Heart left ventricle (tissue), 16 donors: ENCODE measurements at regions not wholly inside any gene's neighbourhood (a gene's known extent, or its start where the extent isn't known, plus 50 kb on each side); places are given as distances from the start of the nearest gene placed in this dataset.

ENCODE experiments used
- ATAC-seq, 4 donors: fragments of 200-7000 bp; cut with Tn5 transposase; one replicate each; pipeline ENCODE4 v1.9.1; 2020 to 2022; ENCODE audit warnings: moderate library complexity in 4 of 4, mild to moderate bottlenecking in 3 of 4, moderate number of reproducible peaks in 1 of 4
- DNase-seq, 5 donors: peaks; one replicate each; pipeline ENCODE4 v3.0.0-alpha.2; 2020
- H3K27ac ChIP-seq, 12 donors: fragments of 200-600 bp; sonication (generic) in 4 of 12; one replicate each; pipeline versions ENCODE4 v1.5.0 to v1.8.0; 2016 to 2022; ENCODE audit warnings: mild to moderate bottlenecking in 2 of 12
- H3K27me3 ChIP-seq, 9 donors: fragments of 200-600 bp; sonication (generic) in 2 of 9; one replicate each; pipeline versions ENCODE4 v1.5.1 to v1.8.0; 2016 to 2022; ENCODE audit warnings: mild to moderate bottlenecking in 3 of 9
- H3K36me3 ChIP-seq, 9 donors: fragments of 200-600 bp; sonication (generic) in 2 of 9; one replicate each; pipeline versions ENCODE4 v1.5.0 to v1.8.0; 2018 to 2022; ENCODE audit warnings: mild to moderate bottlenecking in 2 of 9
- H3K4me1 ChIP-seq, 12 donors: fragments of 200-600 bp; sonication (generic) in 4 of 12; one replicate each; pipeline versions ENCODE4 v1.5.0 to v1.8.0; 2016 to 2022; ENCODE audit warnings: mild to moderate bottlenecking in 3 of 12
- H3K4me3 ChIP-seq, 12 donors: fragments of 200-600 bp; sonication (generic) in 4 of 12; one replicate each; pipeline versions ENCODE4 v1.5.0 to v1.8.0; 2017 to 2022; ENCODE audit warnings: mild to moderate bottlenecking in 9 of 12, moderate library complexity in 4 of 12
- H3K9me3 ChIP-seq, 12 donors: fragments of 200-600 bp; sonication (generic) in 4 of 12; one replicate each; pipeline versions ENCODE4 v1.5.0 to v1.8.0; 2016 to 2022; ENCODE audit warnings: mild to moderate bottlenecking in 1 of 12
- POLR2A ChIP-seq, 2 donors: fragments of 450-650 bp; IDR thresholded peaks; one replicate each; pipeline ENCODE4 v1.6.1; 2017; ENCODE audit warnings: antibody characterized with exemption in 2 of 2, mild to moderate bottlenecking in 2 of 2, moderate library complexity in 2 of 2
- WGBS, 4 donors: extraction: QIAGEN DNeasy Blood & Tissue Kit in 2 of 4; methylation state at CpG; one replicate each; pipeline versions ENCODE4 v1.1.5 to v1.1.7; 2013 to 2018; 5-methylcytosine and 5-hydroxymethylcytosine counted together
- intact Hi-C, 10 donors: fragments of 100-400 bp; cut with DNase I; formaldehyde crosslinking; loops; one replicate each; pipeline versions ENCODE4 v1.11.1 to v1.14.2; 2022
- TF ChIP-seq, protein P1 (sequence below), 12 donors: fragments of 200-600 bp; sonication (generic) in 4 of 12; IDR thresholded peaks; one replicate each; pipeline versions ENCODE4 v1.5.0 to v1.8.0; 2018 to 2022; ENCODE audit warnings: antibody characterized with exemption in 12 of 12, mild to moderate bottlenecking in 5 of 12
- donor health status: ischemic (EF 13 %, LVEDD 7.1; RV severe dilation, severe dysfunction).
- donor health status: healthy with polysubstance abuse.
- donor health status: DM: no; HTN: yes; CAD: no.
- donor health status: DM: no; HTN: no; CAD: no.
- donor health status: ischemic (EF 25% LVEDD 6.9; RV normal size, moderate dysfunction).
- donor health status: ischemic (EF 25% LVEDD 5.7; RV mildly dilated, moderate dysfunction).
- donor health status: healthy.
- donor health status: DM: yes; HTN: yes; CAD: no.
- donor health status: ischemic (EF 35%, LVEDD 5.7; RV mildly dilated, moderate dysfunction).
- donor health status: nonischemic (EF 11% LVEDD 7.7; RV severe dilation, severe dysfunction).
- donor health status: DM: yes; HTN: yes; CAD: no.
- donor health status: PGD.
- donor health status: ischemic (EF 29% LVEDD 5.4; RV normal size, mild dysfunction).
- donor health status: nonischemic (EF 23%, LVEDD 6.1; RV moderate dilation, normal function).

DNA sequence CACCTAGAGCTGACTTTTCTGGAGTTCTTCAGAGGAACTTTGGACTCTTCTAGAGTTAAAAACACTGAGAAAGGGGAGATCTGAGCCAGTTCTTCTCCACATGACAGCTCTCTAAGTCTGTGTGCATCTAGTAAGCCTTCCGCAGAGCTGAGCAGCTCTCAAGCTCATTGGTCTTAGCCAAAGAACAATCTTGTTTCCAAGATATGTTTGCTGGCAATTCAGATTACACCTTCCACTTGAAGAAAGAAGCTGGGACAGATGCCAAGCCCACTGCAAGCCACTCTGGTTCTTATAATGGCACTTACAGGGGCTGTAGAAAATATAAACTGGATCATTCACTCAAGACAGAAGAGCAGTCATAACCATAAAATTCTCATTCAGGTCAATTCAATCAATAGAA lies 134.1 kb upstream of the TOX3 start:
- TF ChIP-seq POLR2A (IDR thresholded peaks at IDR 0.05): no peak
- TF ChIP-seq, protein P1, sequence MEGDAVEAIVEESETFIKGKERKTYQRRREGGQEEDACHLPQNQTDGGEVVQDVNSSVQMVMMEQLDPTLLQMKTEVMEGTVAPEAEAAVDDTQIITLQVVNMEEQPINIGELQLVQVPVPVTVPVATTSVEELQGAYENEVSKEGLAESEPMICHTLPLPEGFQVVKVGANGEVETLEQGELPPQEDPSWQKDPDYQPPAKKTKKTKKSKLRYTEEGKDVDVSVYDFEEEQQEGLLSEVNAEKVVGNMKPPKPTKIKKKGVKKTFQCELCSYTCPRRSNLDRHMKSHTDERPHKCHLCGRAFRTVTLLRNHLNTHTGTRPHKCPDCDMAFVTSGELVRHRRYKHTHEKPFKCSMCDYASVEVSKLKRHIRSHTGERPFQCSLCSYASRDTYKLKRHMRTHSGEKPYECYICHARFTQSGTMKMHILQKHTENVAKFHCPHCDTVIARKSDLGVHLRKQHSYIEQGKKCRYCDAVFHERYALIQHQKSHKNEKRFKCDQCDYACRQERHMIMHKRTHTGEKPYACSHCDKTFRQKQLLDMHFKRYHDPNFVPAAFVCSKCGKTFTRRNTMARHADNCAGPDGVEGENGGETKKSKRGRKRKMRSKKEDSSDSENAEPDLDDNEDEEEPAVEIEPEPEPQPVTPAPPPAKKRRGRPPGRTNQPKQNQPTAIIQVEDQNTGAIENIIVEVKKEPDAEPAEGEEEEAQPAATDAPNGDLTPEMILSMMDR (IDR thresholded peaks at IDR 0.05): no peak
- no peak for DNase-seq
- H3K27me3 ChIP-seq: peaks cover 0 to 3% (median 0%) of the 10 kb centered on the region in 9 donors
- ATAC-seq: no peak
- H3K4me1 ChIP-seq: no peaks in the 10 kb centered on the region
- peaks cover 0 to 19% (median 0%) of the 10 kb centered on the region in 12 donors for H3K9me3 ChIP-seq
- no peak overlapping the region for H3K27ac ChIP-seq
- no peak overlapping the region for H3K4me3 ChIP-seq
- H3K36me3 ChIP-seq: no peaks in the 10 kb centered on the region
- intact Hi-C loops: no loop called here
- WGBS, 4 donors: 36 to 59% (median 40%) methylated on average over 1 of the region's 1 CpG

DNA sequence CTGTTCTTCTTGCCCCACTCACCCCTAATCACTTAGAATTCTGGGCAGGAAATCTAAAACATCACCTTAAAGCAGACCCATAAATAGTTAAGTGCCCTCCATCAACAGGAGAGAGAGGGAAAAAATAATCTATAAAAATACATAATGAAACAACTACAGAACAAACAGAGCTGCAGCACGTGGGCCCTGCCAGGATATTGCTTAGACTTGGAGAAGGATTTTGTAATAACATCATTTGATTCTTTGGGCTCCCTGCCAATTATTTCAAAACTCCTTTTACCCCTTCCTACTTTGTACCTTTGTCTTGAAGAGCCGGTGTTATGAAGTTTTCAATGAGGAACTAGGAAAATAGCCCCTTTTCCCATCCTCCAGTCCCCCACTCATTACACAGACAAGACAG lies 130.6 kb upstream of the TOX3 start:
- no peak for DNase-seq
- intact Hi-C loops: no loop called here
- H3K27me3 ChIP-seq: no peaks in the 10 kb centered on the region

GRCh38 chr16:52676959-52677358 lies 130.0 kb upstream of the TOX3 start:
- intact Hi-C loops: no loop called here
- no peak for TF ChIP-seq POLR2A (IDR thresholded peaks at IDR 0.05)
- TF ChIP-seq, protein P1 (IDR thresholded peaks at IDR 0.05): no peak
- DNase-seq: no peak
- Histone ChIP-seq H3K27me3 (no peaks in the 10 kb centered on the region), H3K36me3 (no peaks in the 10 kb centered on the region), H3K9me3 (no peaks in the 10 kb centered on the region), H3K4me1 (no peaks in the 10 kb centered on the region), H3K4me3 (no peak overlapping the region), H3K27ac (no peak overlapping the region)
- ATAC-seq: no peak

More for the DNA sequence above, 130.6 kb upstream of the TOX3 start:
- TF ChIP-seq, protein P1 (IDR thresholded peaks at IDR 0.05): no peak
- TF ChIP-seq POLR2A (IDR thresholded peaks at IDR 0.05): no peak
- no peak overlapping the region for H3K27ac ChIP-seq
- ATAC-seq: no peak
- no peaks in the 10 kb centered on the region for H3K9me3 ChIP-seq
- H3K4me3 ChIP-seq: no peak overlapping the region
- 51 to 64% (median 56%) methylated on average over 2 of the region's 2 CpGs for WGBS, 4 donors
- no peaks in the 10 kb centered on the region for H3K4me1 ChIP-seq
- H3K36me3 ChIP-seq: no peaks in the 10 kb centered on the region

- TF ChIP-seq, protein P1 (IDR thresholded peaks at IDR 0.05): no peak
- no peak for TF ChIP-seq POLR2A (IDR thresholded peaks at IDR 0.05)
Observed at GRCh38 chr16:52671590-52671989, 124.6 kb upstream of the TOX3 start.

More at GRCh38 chr16:52671590-52671989, 124.6 kb upstream of the TOX3 start:
- intact Hi-C loops: no loop called here
- Histone ChIP-seq H3K27ac (no peak overlapping the region), H3K4me1 (no peaks in the 10 kb centered on the region), H3K36me3 (no peaks in the 10 kb centered on the region), H3K27me3 (no peaks in the 10 kb centered on the region), H3K4me3 (no peak overlapping the region), H3K9me3 (no peaks in the 10 kb centered on the region)
- no peak for ATAC-seq
- DNase-seq: no peak
- WGBS, 4 donors: 49 to 63% (median 58%) methylated on average over 1 of the region's 1 CpG
